ENCODE measurements at regions not wholly inside any gene's neighbourhood (a gene's known extent, or its start where the extent isn't known, plus 50 kb on each side); places are given as distances from the start of the nearest gene placed in this dataset.

GRCh38 chr9:88732128-88732527 is 197.2 kb downstream of the NXNL2 start:
- no peak for TF ChIP-seq SIN3A (IDR thresholded peaks at IDR 0.05; ENCODE audit: borderline replicate concordance, low read depth, low read length)
- TF ChIP-seq, protein P1, sequence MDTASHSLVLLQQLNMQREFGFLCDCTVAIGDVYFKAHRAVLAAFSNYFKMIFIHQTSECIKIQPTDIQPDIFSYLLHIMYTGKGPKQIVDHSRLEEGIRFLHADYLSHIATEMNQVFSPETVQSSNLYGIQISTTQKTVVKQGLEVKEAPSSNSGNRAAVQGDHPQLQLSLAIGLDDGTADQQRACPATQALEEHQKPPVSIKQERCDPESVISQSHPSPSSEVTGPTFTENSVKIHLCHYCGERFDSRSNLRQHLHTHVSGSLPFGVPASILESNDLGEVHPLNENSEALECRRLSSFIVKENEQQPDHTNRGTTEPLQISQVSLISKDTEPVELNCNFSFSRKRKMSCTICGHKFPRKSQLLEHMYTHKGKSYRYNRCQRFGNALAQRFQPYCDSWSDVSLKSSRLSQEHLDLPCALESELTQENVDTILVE (CRISPR knock-in tag; IDR thresholded peaks at IDR 0.05) = no peak
- TF ChIP-seq, protein P2, sequence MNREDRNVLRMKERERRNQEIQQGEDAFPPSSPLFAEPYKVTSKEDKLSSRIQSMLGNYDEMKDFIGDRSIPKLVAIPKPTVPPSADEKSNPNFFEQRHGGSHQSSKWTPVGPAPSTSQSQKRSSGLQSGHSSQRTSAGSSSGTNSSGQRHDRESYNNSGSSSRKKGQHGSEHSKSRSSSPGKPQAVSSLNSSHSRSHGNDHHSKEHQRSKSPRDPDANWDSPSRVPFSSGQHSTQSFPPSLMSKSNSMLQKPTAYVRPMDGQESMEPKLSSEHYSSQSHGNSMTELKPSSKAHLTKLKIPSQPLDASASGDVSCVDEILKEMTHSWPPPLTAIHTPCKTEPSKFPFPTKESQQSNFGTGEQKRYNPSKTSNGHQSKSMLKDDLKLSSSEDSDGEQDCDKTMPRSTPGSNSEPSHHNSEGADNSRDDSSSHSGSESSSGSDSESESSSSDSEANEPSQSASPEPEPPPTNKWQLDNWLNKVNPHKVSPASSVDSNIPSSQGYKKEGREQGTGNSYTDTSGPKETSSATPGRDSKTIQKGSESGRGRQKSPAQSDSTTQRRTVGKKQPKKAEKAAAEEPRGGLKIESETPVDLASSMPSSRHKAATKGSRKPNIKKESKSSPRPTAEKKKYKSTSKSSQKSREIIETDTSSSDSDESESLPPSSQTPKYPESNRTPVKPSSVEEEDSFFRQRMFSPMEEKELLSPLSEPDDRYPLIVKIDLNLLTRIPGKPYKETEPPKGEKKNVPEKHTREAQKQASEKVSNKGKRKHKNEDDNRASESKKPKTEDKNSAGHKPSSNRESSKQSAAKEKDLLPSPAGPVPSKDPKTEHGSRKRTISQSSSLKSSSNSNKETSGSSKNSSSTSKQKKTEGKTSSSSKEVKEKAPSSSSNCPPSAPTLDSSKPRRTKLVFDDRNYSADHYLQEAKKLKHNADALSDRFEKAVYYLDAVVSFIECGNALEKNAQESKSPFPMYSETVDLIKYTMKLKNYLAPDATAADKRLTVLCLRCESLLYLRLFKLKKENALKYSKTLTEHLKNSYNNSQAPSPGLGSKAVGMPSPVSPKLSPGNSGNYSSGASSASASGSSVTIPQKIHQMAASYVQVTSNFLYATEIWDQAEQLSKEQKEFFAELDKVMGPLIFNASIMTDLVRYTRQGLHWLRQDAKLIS (CRISPR knock-in tag; IDR thresholded peaks at IDR 0.05) = no peak
